ENCODE measurements at regions not wholly inside any gene's neighbourhood (a gene's known extent, or its start where the extent isn't known, plus 50 kb on each side); places are given as distances from the start of the nearest gene placed in this dataset.
"Not testable (repeated sequence)": the region's sequence is repeated elsewhere in the genome, so short reads cannot be mapped to it uniquely, and the experiment has no call there.

DNA sequence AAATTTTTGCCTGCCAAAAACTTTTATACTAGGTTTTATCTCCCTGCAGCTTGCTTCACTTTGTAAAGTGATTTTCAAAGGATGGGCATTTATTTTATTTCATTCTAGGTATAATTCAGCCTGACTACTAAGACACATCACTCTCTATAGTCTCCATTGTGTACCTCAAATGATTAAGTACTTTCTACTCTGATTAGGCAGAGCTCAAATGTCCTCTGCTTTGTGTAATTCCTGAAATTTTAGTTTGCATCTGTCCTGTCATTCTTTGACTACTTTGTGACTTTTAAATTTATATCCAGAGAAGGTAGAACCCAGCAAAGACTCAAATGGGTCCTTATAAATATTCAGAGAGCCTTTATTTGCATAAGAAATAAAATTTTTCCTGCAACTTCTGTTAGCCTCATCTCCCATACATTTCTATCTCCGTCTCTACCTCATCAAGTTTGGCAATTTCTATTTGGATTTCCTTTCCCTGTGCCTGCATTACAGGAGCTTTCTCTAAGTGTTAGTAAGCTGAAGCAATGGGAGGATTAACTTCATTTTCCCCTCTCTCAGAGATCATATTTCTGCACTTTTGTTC is 1038.0 kb upstream of the ATXN8OS start:
- POLR2A ChIA-PET = no interaction called here
- ATAC-seq (no peak), DNase-seq (no peak)
- Mint-ChIP-seq H3K27me3 (no peaks in the 10 kb centered on the region), H3K4me3 (no peak overlapping the region), H3K36me3 (no peaks in the 10 kb centered on the region), H3K27ac (no peak overlapping the region), H3K4me1 (no peaks in the 10 kb centered on the region), H3K9me3 (peaks cover 0 to 21% (median 6%) of the 10 kb centered on the region in 9 donors)

DNA sequence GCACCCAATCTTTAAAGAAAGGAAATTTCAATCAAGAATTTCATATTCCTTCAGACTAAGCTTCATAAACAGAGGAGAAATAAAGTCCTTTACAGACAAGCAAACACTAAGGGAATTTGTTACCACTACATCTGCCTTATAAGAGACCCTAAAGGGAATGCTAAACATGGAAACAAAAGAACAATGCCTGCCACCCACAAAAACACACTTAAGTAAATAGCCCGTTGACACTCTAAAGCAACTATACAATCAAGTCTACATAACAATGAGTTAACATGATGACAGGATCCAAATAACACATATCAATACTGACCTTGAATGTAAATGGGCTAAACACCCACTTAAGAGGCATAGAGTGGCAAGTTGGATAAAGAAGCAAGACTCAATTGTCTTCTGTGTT is 1056.9 kb upstream of the ATXN8OS start:
- Mint-ChIP-seq H3K36me3 (peaks cover 0 to 24% (median 0%) of the 10 kb centered on the region in 3 donors), H3K9me3 (peaks cover 9 to 58% (median 26%) of the 10 kb centered on the region in 9 donors), H3K27ac (no peak overlapping the region), H3K4me3 (no peak overlapping the region), H3K4me1 (no peaks in the 10 kb centered on the region), H3K27me3 (no peaks in the 10 kb centered on the region)
- ATAC-seq = no peak
- no peak for DNase-seq
- POLR2A ChIA-PET = no interaction called here

DNA sequence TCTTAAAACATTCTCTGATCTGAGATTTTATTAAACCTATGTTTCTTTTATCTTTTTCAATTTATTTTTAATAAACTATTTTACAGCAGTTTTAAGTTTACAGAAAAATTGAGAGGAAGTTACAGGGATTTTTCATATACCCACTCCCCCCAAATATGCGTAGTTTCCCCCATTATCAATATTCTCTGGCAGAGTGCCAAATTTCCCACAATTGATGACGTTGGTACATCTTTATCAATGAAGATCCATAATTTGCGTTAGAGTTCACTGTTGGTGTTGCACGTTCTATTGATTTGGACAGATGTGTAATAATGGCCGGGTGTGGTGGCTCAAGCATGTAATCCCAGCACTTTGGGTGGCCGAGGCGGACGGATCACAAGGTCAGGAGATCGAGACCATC is 1063.0 kb upstream of the ATXN8OS start:
- H3K4me3 Mint-ChIP-seq = no peak overlapping the region
- H3K9me3 Mint-ChIP-seq = peaks cover 3 to 31% (median 7%) of the 10 kb centered on the region in 9 donors
- H3K36me3 Mint-ChIP-seq = peaks cover 0 to 9% (median 0%) of the 10 kb centered on the region in 3 donors
- POLR2A ChIA-PET = no interaction called here
- ATAC-seq = no peak
- H3K4me1 Mint-ChIP-seq = no peaks in the 10 kb centered on the region
- H3K27ac Mint-ChIP-seq = no peak overlapping the region
- H3K27me3 Mint-ChIP-seq = no peaks in the 10 kb centered on the region
- no peak for DNase-seq

DNA sequence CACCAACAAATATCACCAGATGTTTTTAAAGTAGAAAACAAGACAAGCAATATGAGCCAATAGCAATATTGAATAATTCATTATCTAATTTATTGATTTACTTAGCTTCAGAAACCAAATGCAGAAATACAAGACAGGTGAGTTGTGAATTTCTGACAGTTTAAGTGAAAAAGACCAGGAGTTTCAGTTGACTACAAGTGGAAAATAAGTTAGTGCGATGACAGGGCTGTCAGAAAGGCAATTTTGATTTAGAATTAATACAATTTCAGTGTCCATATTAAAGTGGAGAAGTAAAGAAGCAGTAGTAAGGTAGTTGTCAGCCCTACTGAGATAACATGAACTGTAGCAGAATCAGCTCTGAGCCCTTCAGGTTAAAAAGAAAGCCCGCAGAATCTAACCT is 1066.7 kb upstream of the ATXN8OS start:
- Mint-ChIP-seq H3K36me3 (peaks cover 0 to 7% (median 0%) of the 10 kb centered on the region in 3 donors), H3K27me3 (no peaks in the 10 kb centered on the region), H3K4me3 (no peak overlapping the region), H3K9me3 (peaks cover 0 to 27% (median 8%) of the 10 kb centered on the region in 9 donors), H3K4me1 (no peaks in the 10 kb centered on the region), H3K27ac (no peak overlapping the region)
- DNase-seq (no peak), ATAC-seq (no peak)
- POLR2A ChIA-PET = no interaction called here

DNA sequence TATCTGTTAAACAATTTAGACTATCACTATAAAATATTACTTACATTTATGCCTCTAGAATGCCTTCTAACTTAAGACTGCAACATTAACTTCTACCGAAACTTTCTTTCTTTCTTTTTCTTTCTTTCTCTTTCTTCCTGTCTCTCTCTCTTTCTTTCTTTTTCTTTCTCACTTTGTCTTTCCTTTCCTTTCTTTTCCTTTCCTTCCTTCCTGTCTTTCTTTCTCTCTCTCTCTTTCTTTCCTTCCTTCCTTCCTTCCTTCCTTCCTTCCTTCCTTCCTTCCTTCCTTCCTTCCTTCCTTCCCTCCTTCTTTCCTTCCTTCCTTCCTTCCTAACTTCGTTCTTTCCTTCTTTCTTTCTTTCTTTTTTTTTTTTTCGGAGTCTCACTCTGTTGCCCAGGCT is 1071.9 kb upstream of the ATXN8OS start:
- Mint-ChIP-seq H3K36me3 (no peaks in the 10 kb centered on the region), H3K27me3 (no peaks in the 10 kb centered on the region), H3K4me3 (no peak overlapping the region), H3K27ac (no peak overlapping the region), H3K9me3 (peaks cover 0 to 12% (median 5%) of the 10 kb centered on the region in 9 donors), H3K4me1 (no peaks in the 10 kb centered on the region)
- POLR2A ChIA-PET = no interaction called here
- ATAC-seq (no peak), DNase-seq (no peak)

DNA sequence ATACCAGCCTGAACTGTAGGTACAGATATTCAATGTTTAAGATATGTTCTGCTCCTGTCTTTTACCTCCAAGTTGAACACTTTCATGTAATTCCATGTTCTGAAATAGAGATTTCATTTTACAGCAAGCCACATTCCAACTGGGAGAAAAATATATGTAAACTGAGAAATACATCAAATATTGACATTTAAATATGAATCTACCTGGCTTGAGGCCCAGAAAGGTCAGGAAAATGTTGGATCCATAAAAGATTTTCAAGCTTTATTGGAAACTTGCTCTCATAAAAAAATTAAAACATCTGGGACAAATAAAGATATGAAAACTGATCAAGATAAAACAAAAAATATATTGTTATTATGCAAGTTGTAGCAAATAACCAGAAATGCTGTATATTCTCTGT is 1078.7 kb upstream of the ATXN8OS start:
- no peak overlapping the region for H3K27ac Mint-ChIP-seq
- no peaks in the 10 kb centered on the region for H3K27me3 Mint-ChIP-seq
- DNase-seq (no peak), ATAC-seq (no peak)
- POLR2A ChIA-PET = no interaction called here
- H3K36me3 Mint-ChIP-seq = no peaks in the 10 kb centered on the region
- H3K4me3 Mint-ChIP-seq = no peak overlapping the region
- peaks cover 0 to 9% (median 2%) of the 10 kb centered on the region in 9 donors for H3K9me3 Mint-ChIP-seq
- H3K4me1 Mint-ChIP-seq = no peaks in the 10 kb centered on the region

DNA sequence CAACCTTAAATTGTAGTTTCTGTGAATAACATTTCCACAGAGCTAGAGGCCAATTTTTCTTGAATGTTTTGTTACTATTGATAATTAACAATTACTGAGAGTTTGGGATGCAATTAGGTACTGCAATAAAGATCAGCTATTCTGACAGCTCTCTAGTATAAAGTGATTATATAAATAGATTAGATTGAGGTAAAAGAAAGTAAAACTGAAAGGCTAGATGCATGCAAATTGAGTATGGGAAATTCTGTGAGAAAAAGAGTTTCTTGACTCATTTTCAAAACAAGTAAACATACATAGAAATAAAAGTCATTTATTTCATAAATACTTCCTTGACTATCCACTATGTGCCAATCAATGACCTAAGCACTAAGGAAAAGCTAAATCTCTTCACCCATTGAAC is 1087.5 kb upstream of the ATXN8OS start:
- no peak overlapping the region for H3K27ac Mint-ChIP-seq
- H3K36me3 Mint-ChIP-seq = no peaks in the 10 kb centered on the region
- DNase-seq (no peak), ATAC-seq (no peak)
- POLR2A ChIA-PET = no interaction called here
- H3K9me3 Mint-ChIP-seq = peaks cover 3 to 33% (median 11%) of the 10 kb centered on the region in 9 donors
- H3K4me1 Mint-ChIP-seq = no peaks in the 10 kb centered on the region
- no peaks in the 10 kb centered on the region for H3K27me3 Mint-ChIP-seq
- H3K4me3 Mint-ChIP-seq = no peak overlapping the region

DNA sequence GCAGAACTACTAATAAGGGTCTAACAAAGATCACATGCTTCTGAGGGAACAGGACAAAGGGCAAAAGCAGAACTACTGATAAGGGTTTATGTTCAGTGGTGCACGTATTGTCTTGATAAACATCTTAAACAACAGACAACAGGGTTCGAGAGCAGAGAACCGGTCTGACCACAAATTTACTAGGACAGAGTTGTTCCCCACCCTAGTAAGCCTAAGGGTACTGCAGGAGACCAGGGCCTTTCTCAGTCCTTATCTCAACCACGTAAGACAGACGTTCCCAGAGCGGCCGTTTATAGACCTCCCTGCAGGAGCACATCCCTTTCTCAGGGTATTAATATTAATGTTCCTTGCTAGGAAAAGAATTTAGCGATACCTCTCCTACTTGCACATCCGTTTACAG is 1089.5 kb upstream of the ATXN8OS start:
- ATAC-seq, POLR2A ChIA-PET, H3K4me3 Mint-ChIP-seq, H3K27ac Mint-ChIP-seq, H3K36me3 Mint-ChIP-seq, DNase-seq, H3K27me3 Mint-ChIP-seq, H3K4me1 Mint-ChIP-seq: not testable (repeated sequence)
- H3K9me3 Mint-ChIP-seq = peaks cover 3 to 30% (median 14%) of the 10 kb centered on the region in 9 donors

DNA sequence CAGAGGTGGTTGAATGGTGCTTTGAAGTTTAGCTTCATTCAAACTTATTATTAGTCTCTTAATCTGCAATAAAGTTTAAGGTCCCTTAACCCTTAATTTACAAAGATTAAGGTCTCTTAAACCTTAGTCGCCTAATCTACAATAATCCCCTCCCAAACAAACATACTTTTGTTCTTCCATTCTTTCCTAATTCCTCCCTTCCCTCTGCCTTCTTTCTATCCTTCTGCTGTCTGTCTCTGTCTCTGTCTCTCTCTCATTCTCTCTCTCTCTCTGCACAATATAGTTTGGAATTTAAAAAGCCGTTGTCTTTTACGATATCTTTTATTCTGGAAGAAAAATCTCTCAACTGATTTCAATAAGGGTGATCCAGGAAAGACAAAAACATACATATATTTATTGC is 1096.8 kb upstream of the ATXN8OS start:
- Mint-ChIP-seq H3K9me3 (peaks cover 8 to 23% (median 13%) of the 10 kb centered on the region in 9 donors), H3K36me3 (no peaks in the 10 kb centered on the region), H3K27me3 (no peaks in the 10 kb centered on the region), H3K27ac (no peak overlapping the region), H3K4me1 (no peaks in the 10 kb centered on the region), H3K4me3 (no peak overlapping the region)
- DNase-seq (no peak), ATAC-seq (no peak)
- POLR2A ChIA-PET = no interaction called here

DNA sequence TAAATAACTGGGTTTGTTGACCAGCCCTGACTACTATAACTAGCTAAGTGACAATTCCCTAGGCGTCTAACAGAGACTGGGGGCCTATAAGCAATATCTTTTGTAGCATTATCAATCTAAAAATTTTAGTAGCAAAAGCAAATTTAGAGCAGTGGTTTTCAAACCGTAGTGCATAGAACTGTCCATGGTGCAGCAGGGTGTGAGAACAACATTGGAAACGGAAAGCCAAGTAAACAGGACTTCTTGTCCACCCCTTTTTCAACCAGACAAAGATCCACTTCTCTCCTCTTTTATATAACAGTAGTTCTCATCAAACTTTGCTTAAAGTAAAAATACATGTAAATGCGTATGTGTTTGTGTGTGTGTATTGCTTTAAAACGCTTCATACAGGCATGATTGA is 1099.1 kb upstream of the ATXN8OS start:
- Mint-ChIP-seq H3K27me3 (no peaks in the 10 kb centered on the region), H3K27ac (no peak overlapping the region), H3K4me3 (no peak overlapping the region), H3K9me3 (peaks cover 8 to 21% (median 13%) of the 10 kb centered on the region in 9 donors), H3K4me1 (no peaks in the 10 kb centered on the region), H3K36me3 (no peaks in the 10 kb centered on the region)
- no peak for ATAC-seq
- no peak for DNase-seq
- POLR2A ChIA-PET = no interaction called here

DNA sequence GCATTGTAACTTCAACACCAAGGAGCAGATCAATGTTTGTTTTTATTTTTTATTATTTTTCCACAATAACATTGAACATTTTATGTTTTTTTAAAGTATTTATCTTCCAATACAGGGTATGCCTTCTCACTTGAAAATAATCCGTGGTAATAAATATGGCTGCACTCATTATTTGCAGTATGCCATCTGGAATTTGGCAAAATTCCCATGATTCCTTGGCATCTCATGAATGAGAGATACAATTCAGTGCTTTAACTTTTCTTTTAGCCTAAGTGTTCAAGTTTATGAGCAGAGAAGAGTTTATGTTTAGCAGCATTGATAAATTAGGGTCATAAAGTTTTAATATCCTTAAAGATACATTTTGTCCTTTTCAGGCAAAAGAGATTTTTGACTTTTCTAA is 1109.6 kb upstream of the ATXN8OS start:
- DNase-seq (no peak), ATAC-seq (no peak)
- H3K27ac Mint-ChIP-seq = no peak overlapping the region
- POLR2A ChIA-PET = no interaction called here
- H3K36me3 Mint-ChIP-seq = peaks cover 0 to 9% (median 0%) of the 10 kb centered on the region in 3 donors
- peaks cover 9 to 42% (median 23%) of the 10 kb centered on the region in 9 donors for H3K9me3 Mint-ChIP-seq
- H3K4me1 Mint-ChIP-seq = no peaks in the 10 kb centered on the region
- no peaks in the 10 kb centered on the region for H3K27me3 Mint-ChIP-seq
- H3K4me3 Mint-ChIP-seq = no peak overlapping the region

DNA sequence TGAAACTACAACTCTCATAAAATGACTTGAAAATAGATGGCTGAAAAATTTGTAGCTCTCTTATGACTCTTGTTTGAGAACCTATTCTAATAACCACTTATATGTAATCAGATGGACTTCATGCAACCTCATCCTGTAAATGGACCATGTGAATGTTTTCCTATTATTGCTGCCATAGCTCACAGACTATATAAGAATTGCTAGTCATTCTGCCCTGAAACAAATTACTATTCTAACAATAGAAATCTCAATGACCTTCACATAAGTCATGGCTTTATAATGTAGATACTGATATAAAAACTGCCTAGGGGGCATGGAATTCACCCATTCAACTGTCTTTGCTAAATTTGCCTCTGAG is 1111.0 kb upstream of the ATXN8OS start:
- Mint-ChIP-seq H3K4me3 (no peak overlapping the region), H3K27ac (no peak overlapping the region), H3K36me3 (peaks cover 0 to 9% (median 0%) of the 10 kb centered on the region in 3 donors), H3K9me3 (peaks cover 9 to 37% (median 15%) of the 10 kb centered on the region in 9 donors), H3K27me3 (no peaks in the 10 kb centered on the region), H3K4me1 (no peaks in the 10 kb centered on the region)
- DNase-seq (no peak), ATAC-seq (no peak)
- POLR2A ChIA-PET = no interaction called here

DNA sequence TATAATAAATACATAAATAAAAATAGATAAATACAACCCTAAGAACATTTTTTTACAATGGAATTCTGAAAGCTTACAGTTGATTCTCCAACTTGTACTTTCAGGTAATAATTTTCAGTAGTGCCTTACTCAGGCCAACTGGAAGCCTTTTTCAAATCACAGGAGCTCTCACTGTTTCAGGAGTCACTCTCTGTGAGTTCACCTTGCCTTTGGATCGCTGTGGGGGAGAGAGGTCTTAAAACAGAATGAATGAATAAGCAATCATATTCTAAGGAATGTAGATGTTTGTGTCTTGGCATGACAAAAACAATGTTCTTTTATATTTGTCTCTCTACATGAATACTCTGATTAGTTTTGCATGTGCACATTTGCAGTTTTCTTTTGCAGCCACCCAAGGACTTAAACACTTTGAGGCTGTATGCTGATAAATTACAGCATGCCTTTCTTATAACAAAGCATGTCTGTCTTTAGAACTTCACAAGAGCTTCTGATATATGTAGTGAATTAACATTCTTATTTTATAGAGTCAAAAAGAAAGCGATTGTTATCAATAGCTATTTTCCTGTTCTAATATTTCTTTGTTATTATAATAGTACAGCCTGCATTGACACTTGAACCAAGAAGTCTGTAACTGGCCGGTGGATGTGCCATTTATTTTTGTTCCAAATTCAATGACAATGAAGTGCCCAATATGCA is 1111.5 kb upstream of the ATXN8OS start:
- H3K4me3 Mint-ChIP-seq = no peak overlapping the region
- peaks cover 9 to 32% (median 13%) of the 10 kb centered on the region in 9 donors for H3K9me3 Mint-ChIP-seq
- no peaks in the 10 kb centered on the region for H3K27me3 Mint-ChIP-seq
- no peak for ATAC-seq
- POLR2A ChIA-PET = no interaction called here
- no peak for DNase-seq
- no peaks in the 10 kb centered on the region for H3K4me1 Mint-ChIP-seq
- no peak overlapping the region for H3K27ac Mint-ChIP-seq
- peaks cover 0 to 8% (median 0%) of the 10 kb centered on the region in 3 donors for H3K36me3 Mint-ChIP-seq

DNA sequence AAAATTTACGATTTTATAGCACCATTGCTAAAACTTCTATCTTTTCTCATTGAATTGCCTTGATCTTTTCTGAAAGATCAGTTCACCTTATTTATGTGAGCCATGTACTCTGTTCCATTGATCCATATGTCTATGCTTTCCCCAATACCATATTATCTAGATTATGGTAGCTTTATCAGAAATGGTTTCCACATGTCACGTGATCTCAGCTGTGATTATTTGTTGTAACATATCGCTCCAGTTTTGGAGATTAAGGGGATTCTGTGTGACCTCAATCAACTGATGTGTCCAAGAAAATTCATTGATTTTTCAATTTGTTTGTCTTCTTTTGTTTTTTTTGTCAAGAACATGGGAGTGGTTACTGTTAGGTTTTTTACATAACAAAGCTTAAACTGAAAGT is 1114.5 kb upstream of the ATXN8OS start:
- Mint-ChIP-seq H3K4me3 (no peak overlapping the region), H3K27ac (no peak overlapping the region), H3K27me3 (no peaks in the 10 kb centered on the region), H3K36me3 (no peaks in the 10 kb centered on the region), H3K9me3 (peaks cover 0 to 18% (median 4%) of the 10 kb centered on the region in 9 donors), H3K4me1 (no peaks in the 10 kb centered on the region)
- DNase-seq = no peak
- no peak for ATAC-seq
- POLR2A ChIA-PET = no interaction called here

All from naive thymus-derived CD8-positive, alpha-beta T cell (primary cell).